ENCODE measurements at regions not wholly inside any gene's neighbourhood (a gene's known extent, or its start where the extent isn't known, plus 50 kb on each side); places are given as distances from the start of the nearest gene placed in this dataset.
A peak's percentile ranks its signal among the peaks of the same experiment; 100 is the strongest.

GRCh38 chr12:94799136-94799535 is 148.8 kb upstream of the TMCC3 start:
- WGBS, 2 donors = 96 to 97% methylated on average over 2 of the region's 2 CpGs
- no peak for DNase-seq

DNA sequence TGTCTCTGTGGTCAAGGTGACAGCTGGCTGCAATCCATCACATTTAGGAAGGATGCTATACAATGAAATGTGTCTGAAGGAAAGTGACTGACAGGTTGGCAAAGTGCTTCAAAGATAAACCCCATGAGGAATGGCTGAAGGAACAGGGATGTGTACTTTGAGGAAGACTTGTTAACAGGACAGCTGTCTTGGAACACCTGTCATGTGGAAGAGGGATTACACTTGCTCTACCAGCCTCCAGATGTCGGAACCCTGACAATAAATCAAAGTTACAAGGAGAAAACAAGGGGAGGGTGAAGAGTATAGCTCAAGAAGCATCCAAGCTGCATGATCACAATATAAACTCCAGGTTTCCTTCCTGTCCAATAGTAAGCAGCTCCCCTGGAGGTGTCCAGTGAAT is 147.8 kb upstream of the TMCC3 start:
- no peak for TF ChIP-seq POLR2A (IDR thresholded peaks at IDR 0.05)
- no peak overlapping the region for H3K4me3 ChIP-seq (replicated peaks in 1 of 3)
- H3K4me1 ChIP-seq = peaks cover 4 to 11% of the 10 kb centered on the region in 2 donors
- H3K9me3 ChIP-seq = no peaks in the 10 kb centered on the region
- intact Hi-C loops (cut with DNase I) = no loop called here
- no peak overlapping the region for H3K27ac ChIP-seq
- H3K27me3 ChIP-seq = no peaks in the 10 kb centered on the region
- DNase-seq = no peak
- 77 to 79% methylated on average over 1 of the region's 1 CpG for WGBS, 2 donors
- H3K36me3 ChIP-seq = no peaks in the 10 kb centered on the region

More at GRCh38 chr12:94799136-94799535, 148.8 kb upstream of the TMCC3 start:
- Histone ChIP-seq H3K9me3 (no peaks in the 10 kb centered on the region), H3K27me3 (no peaks in the 10 kb centered on the region), H3K4me1 (peaks cover 4 to 13% of the 10 kb centered on the region in 2 donors), H3K27ac (no peak overlapping the region), H3K36me3 (no peaks in the 10 kb centered on the region), H3K4me3 (replicated peaks in 1 of 3) (no peak overlapping the region)
- TF ChIP-seq, protein P1, sequence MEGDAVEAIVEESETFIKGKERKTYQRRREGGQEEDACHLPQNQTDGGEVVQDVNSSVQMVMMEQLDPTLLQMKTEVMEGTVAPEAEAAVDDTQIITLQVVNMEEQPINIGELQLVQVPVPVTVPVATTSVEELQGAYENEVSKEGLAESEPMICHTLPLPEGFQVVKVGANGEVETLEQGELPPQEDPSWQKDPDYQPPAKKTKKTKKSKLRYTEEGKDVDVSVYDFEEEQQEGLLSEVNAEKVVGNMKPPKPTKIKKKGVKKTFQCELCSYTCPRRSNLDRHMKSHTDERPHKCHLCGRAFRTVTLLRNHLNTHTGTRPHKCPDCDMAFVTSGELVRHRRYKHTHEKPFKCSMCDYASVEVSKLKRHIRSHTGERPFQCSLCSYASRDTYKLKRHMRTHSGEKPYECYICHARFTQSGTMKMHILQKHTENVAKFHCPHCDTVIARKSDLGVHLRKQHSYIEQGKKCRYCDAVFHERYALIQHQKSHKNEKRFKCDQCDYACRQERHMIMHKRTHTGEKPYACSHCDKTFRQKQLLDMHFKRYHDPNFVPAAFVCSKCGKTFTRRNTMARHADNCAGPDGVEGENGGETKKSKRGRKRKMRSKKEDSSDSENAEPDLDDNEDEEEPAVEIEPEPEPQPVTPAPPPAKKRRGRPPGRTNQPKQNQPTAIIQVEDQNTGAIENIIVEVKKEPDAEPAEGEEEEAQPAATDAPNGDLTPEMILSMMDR (IDR thresholded peaks at IDR 0.05) = no peak
- TF ChIP-seq POLR2A (IDR thresholded peaks at IDR 0.05) = no peak
- intact Hi-C loops (cut with DNase I) = no loop called here

DNA sequence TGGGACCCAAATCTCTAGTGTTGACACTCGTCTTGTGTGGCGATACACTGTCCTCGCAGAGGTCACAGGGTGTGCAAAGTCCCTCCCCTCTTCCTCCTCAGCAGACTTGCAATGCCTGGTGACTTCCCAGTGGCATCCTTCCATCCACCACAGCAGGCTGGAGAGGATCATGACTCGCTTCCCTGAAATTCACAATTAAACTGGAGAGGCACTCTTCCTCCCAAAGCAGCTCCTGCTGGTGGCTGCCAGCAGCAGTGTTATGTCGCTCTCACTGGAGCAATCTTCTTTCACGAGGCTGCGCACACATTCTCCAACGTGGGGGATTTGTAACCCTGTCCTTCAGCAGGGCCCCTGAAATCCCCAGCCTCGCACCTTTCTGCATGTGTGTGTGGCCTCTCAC is 145.2 kb upstream of the TMCC3 start:
- 60 to 71% methylated on average over 9 of the region's 9 CpGs for WGBS, 2 donors
- Histone ChIP-seq H3K9me3 (no peaks in the 10 kb centered on the region), H3K27me3 (no peaks in the 10 kb centered on the region), H3K36me3 (no peaks in the 10 kb centered on the region), H3K4me3 (replicated peaks in 1 of 3) (no peak overlapping the region), H3K4me1 (peaks cover 0 to 4% of the 10 kb centered on the region in 2 donors), H3K27ac (no peak overlapping the region)
- intact Hi-C loops (cut with DNase I) = no loop called here
- DNase-seq = peak; percentile 44 to 55
- TF ChIP-seq, protein P1 (IDR thresholded peaks at IDR 0.05) = no peak
- TF ChIP-seq POLR2A (IDR thresholded peaks at IDR 0.05) = no peak

DNA sequence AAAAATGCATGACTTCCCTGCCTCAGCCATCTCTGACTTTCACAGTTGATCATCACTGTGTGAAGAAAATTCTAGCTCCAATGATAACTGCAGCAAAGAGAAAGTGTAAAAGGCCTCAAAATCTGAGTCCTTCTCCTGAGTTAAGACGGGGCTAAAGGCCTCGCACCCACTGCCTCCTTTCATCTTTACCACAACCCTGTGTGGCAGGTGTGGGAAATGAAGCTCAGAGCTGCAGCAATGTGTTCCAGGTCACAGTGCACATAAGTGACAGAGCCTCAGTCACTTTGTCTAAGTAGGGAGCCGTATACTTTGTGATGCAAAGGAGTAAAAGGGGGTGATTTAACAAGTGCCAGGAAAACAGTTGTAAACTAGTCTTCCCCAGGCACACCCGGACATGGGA is 144.7 kb upstream of the TMCC3 start:
- no peak for TF ChIP-seq POLR2A (IDR thresholded peaks at IDR 0.05)
- TF ChIP-seq, protein P1 (IDR thresholded peaks at IDR 0.05) = no peak
- H3K27ac ChIP-seq = no peak overlapping the region
- peaks cover 0 to 4% of the 10 kb centered on the region in 2 donors for H3K4me1 ChIP-seq
- no peaks in the 10 kb centered on the region for H3K9me3 ChIP-seq
- WGBS, 2 donors = 74 to 77% methylated on average over 4 of the region's 4 CpGs
- H3K4me3 ChIP-seq (replicated peaks in 1 of 3) = no peak overlapping the region
- intact Hi-C loops (cut with DNase I) = no loop called here
- H3K27me3 ChIP-seq = no peaks in the 10 kb centered on the region
- no peaks in the 10 kb centered on the region for H3K36me3 ChIP-seq
- DNase-seq = no peak

- no peaks in the 10 kb centered on the region for H3K9me3 ChIP-seq
- H3K4me1 ChIP-seq = peaks cover 0 to 4% of the 10 kb centered on the region in 2 donors
- TF ChIP-seq POLR2A (IDR thresholded peaks at IDR 0.05) = no peak
- TF ChIP-seq, protein P1 (IDR thresholded peaks at IDR 0.05) = no peak
- no peaks in the 10 kb centered on the region for H3K36me3 ChIP-seq
- DNase-seq = no peak
- no peak overlapping the region for H3K27ac ChIP-seq
- intact Hi-C loops (cut with DNase I) = no loop called here
- no peaks in the 10 kb centered on the region for H3K27me3 ChIP-seq
- no peak overlapping the region for H3K4me3 ChIP-seq (replicated peaks in 1 of 3)
- WGBS, 2 donors = 91 to 92% methylated on average over 9 to 10 of the region's 10 CpGs
Measured at GRCh38 chr12:94793191-94793595, 142.8 kb upstream of the TMCC3 start.

DNA sequence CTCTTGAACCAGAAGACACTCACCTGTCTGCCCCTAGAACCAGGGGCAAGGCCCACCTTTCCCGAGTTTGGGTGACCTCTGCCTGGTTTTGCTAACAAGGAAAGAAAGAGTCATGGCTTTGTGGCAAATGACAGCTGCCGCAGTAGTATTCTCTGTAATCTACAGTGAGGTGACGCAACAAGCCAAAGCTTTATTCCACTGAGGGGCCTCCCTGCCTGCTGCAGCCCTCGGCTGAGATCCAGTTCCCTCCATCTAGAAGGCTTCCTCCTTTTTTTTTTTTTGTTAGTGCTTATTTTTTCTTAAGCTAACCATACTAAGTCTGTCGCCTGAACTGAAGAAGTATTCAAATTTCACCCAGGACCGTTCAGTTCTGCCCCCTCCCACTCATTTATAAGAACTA is 142.3 kb upstream of the TMCC3 start:
- peaks cover 0 to 4% of the 10 kb centered on the region in 2 donors for H3K4me1 ChIP-seq
- H3K27me3 ChIP-seq = no peaks in the 10 kb centered on the region
- WGBS, 2 donors = 74 to 78% methylated on average over 6 of the region's 6 CpGs
- no peak overlapping the region for H3K4me3 ChIP-seq (replicated peaks in 1 of 3)
- TF ChIP-seq, protein P1 (IDR thresholded peaks at IDR 0.05) = no peak
- TF ChIP-seq POLR2A (IDR thresholded peaks at IDR 0.05) = no peak
- DNase-seq = no peak
- intact Hi-C loops (cut with DNase I) = no loop called here
- no peaks in the 10 kb centered on the region for H3K36me3 ChIP-seq
- no peaks in the 10 kb centered on the region for H3K9me3 ChIP-seq
- H3K27ac ChIP-seq = no peak overlapping the region
